Loucy (cell line): ENCODE measurements at regions not wholly inside any gene's neighbourhood (a gene's known extent, or its start where the extent isn't known, plus 50 kb on each side); places are given as distances from the start of the nearest gene placed in this dataset.

ENCODE experiments used
- CTCF ChIP-seq: fragments of 200-600 bp; sonication (generic); conservative IDR thresholded peaks from 2 replicates; pipeline ENCODE4 v1.5.1; 2014; ENCODE audit warnings: mild to moderate bottlenecking, antibody characterized with exemption, low read length
- EZH2phosphoT487 ChIP-seq: fragments of 200-600 bp; IDR thresholded peaks from 2 replicates; pipeline ENCODE4 v1.6.1; 2018; ENCODE audit warnings: antibody characterized with exemption, mild to moderate bottlenecking, moderate library complexity, borderline replicate concordance

- no peak for TF ChIP-seq CTCF
- no peak for TF ChIP-seq EZH2phosphoT487
These were observed 112.3 kb upstream of the UGP2 start for GRCh38 chr2:63729362-63729761.
